ENCODE measurements at regions not wholly inside any gene's neighbourhood (a gene's known extent, or its start where the extent isn't known, plus 50 kb on each side); places are given as distances from the start of the nearest gene placed in this dataset.

GRCh38 chr10:36577126-36577525, 548.3 kb upstream of the ANKRD30A start:
- Histone ChIP-seq H3K4me1 (ENCODE audit: control insufficient read depth, insufficient read depth, low read length) (no peaks in the 10 kb centered on the region), H3K27me3 (ENCODE audit: control insufficient read depth, insufficient read depth, low read length) (no peaks in the 10 kb centered on the region), H3K36me3 (ENCODE audit: control insufficient read depth, insufficient read depth, low read length) (no peaks in the 10 kb centered on the region), H3K9me3 (ENCODE audit: control insufficient read depth, insufficient read depth, low read length) (no peaks in the 10 kb centered on the region), H3K27ac (ENCODE audit: low read length) (no peak overlapping the region), H3K4me3 (ENCODE audit: low read length) (no peak overlapping the region)
- whole genome bisulfite sequencing (ENCODE audit: insufficient coverage, insufficient read length), result no CpG with 5 or more reads among the region's 1 CpG
- no peak for DNase-seq (ENCODE audit: low read depth, low spot score)

GRCh38 chr10:36574207-36574606, 551.2 kb upstream of the ANKRD30A start:
- H3K36me3 ChIP-seq (ENCODE audit: control insufficient read depth, insufficient read depth, low read length), result no peaks in the 10 kb centered on the region
- H3K27ac ChIP-seq (ENCODE audit: low read length), result no peak overlapping the region
- no peaks in the 10 kb centered on the region for H3K27me3 ChIP-seq (ENCODE audit: control insufficient read depth, insufficient read depth, low read length)
- no peaks in the 10 kb centered on the region for H3K9me3 ChIP-seq (ENCODE audit: control insufficient read depth, insufficient read depth, low read length)
- no peak overlapping the region for H3K4me3 ChIP-seq (ENCODE audit: low read length)
- H3K4me1 ChIP-seq (ENCODE audit: control insufficient read depth, insufficient read depth, low read length), result no peaks in the 10 kb centered on the region
- no peak for DNase-seq (ENCODE audit: low read depth, low spot score)

- WGBS (ENCODE audit: insufficient coverage, insufficient read length), result no CpG with 5 or more reads among the region's 2 CpGs
- Histone ChIP-seq H3K27me3 (ENCODE audit: control insufficient read depth, insufficient read depth, low read length) (no peaks in the 10 kb centered on the region), H3K9me3 (ENCODE audit: control insufficient read depth, insufficient read depth, low read length) (no peaks in the 10 kb centered on the region), H3K4me3 (ENCODE audit: low read length) (no peak overlapping the region), H3K4me1 (ENCODE audit: control insufficient read depth, insufficient read depth, low read length) (no peaks in the 10 kb centered on the region), H3K27ac (ENCODE audit: low read length) (no peak overlapping the region), H3K36me3 (ENCODE audit: control insufficient read depth, insufficient read depth, low read length) (no peaks in the 10 kb centered on the region)
- no peak for DNase-seq (ENCODE audit: low read depth, low spot score)
These were observed 552.2 kb upstream of the ANKRD30A start for GRCh38 chr10:36573246-36573645.

- Histone ChIP-seq H3K36me3 (ENCODE audit: control insufficient read depth, insufficient read depth, low read length) (no peaks in the 10 kb centered on the region), H3K27ac (ENCODE audit: low read length) (no peak overlapping the region), H3K4me3 (ENCODE audit: low read length) (no peak overlapping the region), H3K27me3 (ENCODE audit: control insufficient read depth, insufficient read depth, low read length) (no peaks in the 10 kb centered on the region), H3K4me1 (ENCODE audit: control insufficient read depth, insufficient read depth, low read length) (no peaks in the 10 kb centered on the region), H3K9me3 (ENCODE audit: control insufficient read depth, insufficient read depth, low read length) (no peaks in the 10 kb centered on the region; the same call in 1 of the 2 replicates)
- no CpG with 5 or more reads among the region's 4 CpGs for WGBS (ENCODE audit: insufficient coverage, insufficient read length)
- no peak for DNase-seq (ENCODE audit: low read depth, low spot score)
These were observed 561.0 kb upstream of the ANKRD30A start for GRCh38 chr10:36564433-36564832.

GRCh38 chr10:36559412-36560400, 565.7 kb upstream of the ANKRD30A start:
- Histone ChIP-seq H3K27me3 (ENCODE audit: control insufficient read depth, insufficient read depth, low read length) (no peaks in the 10 kb centered on the region), H3K9me3 (ENCODE audit: control insufficient read depth, insufficient read depth, low read length) (no peaks in the 10 kb centered on the region; the same call in 1 of the 2 replicates), H3K36me3 (ENCODE audit: control insufficient read depth, insufficient read depth, low read length) (no peaks in the 10 kb centered on the region), H3K4me1 (ENCODE audit: control insufficient read depth, insufficient read depth, low read length) (no peaks in the 10 kb centered on the region), H3K27ac (ENCODE audit: low read length) (no peak overlapping the region), H3K4me3 (ENCODE audit: low read length) (no peak overlapping the region)
- no CpG with 5 or more reads among the region's 8 CpGs for WGBS (ENCODE audit: insufficient coverage, insufficient read length)
- DNase-seq (ENCODE audit: low read depth, low spot score), result no peak

- Histone ChIP-seq H3K4me1 (ENCODE audit: control insufficient read depth, insufficient read depth, low read length) (no peaks in the 10 kb centered on the region), H3K27ac (ENCODE audit: low read length) (no peak overlapping the region), H3K27me3 (ENCODE audit: control insufficient read depth, insufficient read depth, low read length) (no peaks in the 10 kb centered on the region), H3K4me3 (ENCODE audit: low read length) (no peak overlapping the region), H3K36me3 (ENCODE audit: control insufficient read depth, insufficient read depth, low read length) (no peaks in the 10 kb centered on the region), H3K9me3 (ENCODE audit: control insufficient read depth, insufficient read depth, low read length) (no peaks in the 10 kb centered on the region; the same call in 1 of the 2 replicates)
- no peak for DNase-seq (ENCODE audit: low read depth, low spot score)
- no CpG with 5 or more reads among the region's 2 CpGs for WGBS (ENCODE audit: insufficient coverage, insufficient read length)
These were observed 568.9 kb upstream of the ANKRD30A start for GRCh38 chr10:36556468-36556867.

- no CpG with 5 or more reads among the region's 2 CpGs for WGBS (ENCODE audit: insufficient coverage, insufficient read length)
- Histone ChIP-seq H3K27ac (ENCODE audit: low read length) (no peak overlapping the region), H3K27me3 (ENCODE audit: control insufficient read depth, insufficient read depth, low read length) (no peaks in the 10 kb centered on the region), H3K9me3 (ENCODE audit: control insufficient read depth, insufficient read depth, low read length) (no peaks in the 10 kb centered on the region; the same call in 1 of the 2 replicates), H3K4me1 (ENCODE audit: control insufficient read depth, insufficient read depth, low read length) (no peaks in the 10 kb centered on the region), H3K4me3 (ENCODE audit: low read length) (no peak overlapping the region), H3K36me3 (ENCODE audit: control insufficient read depth, insufficient read depth, low read length) (no peaks in the 10 kb centered on the region)
- DNase-seq (ENCODE audit: low read depth, low spot score), result no peak
These were observed 570.4 kb upstream of the ANKRD30A start for GRCh38 chr10:36555036-36555435.

GRCh38 chr10:36547965-36548364, 577.4 kb upstream of the ANKRD30A start:
- no CpG with 5 or more reads among the region's 2 CpGs for WGBS (ENCODE audit: insufficient coverage, insufficient read length)
- no peak overlapping the region for H3K27ac ChIP-seq (ENCODE audit: low read length)
- no peaks in the 10 kb centered on the region for H3K27me3 ChIP-seq (ENCODE audit: control insufficient read depth, insufficient read depth, low read length)
- no peaks in the 10 kb centered on the region for H3K4me1 ChIP-seq (ENCODE audit: control insufficient read depth, insufficient read depth, low read length)
- H3K4me3 ChIP-seq (ENCODE audit: low read length), result no peak overlapping the region
- no peaks in the 10 kb centered on the region; the same call in 1 of the 2 replicates for H3K9me3 ChIP-seq (ENCODE audit: control insufficient read depth, insufficient read depth, low read length)
- DNase-seq (ENCODE audit: low read depth, low spot score), result no peak
- H3K36me3 ChIP-seq (ENCODE audit: control insufficient read depth, insufficient read depth, low read length), result no peaks in the 10 kb centered on the region

- H3K27ac ChIP-seq (ENCODE audit: low read length), result no peak overlapping the region
- H3K36me3 ChIP-seq (ENCODE audit: control insufficient read depth, insufficient read depth, low read length), result no peaks in the 10 kb centered on the region
- WGBS (ENCODE audit: insufficient coverage, insufficient read length), result no CpG with 5 or more reads among the region's 4 CpGs
- no peaks in the 10 kb centered on the region for H3K4me1 ChIP-seq (ENCODE audit: control insufficient read depth, insufficient read depth, low read length)
- no peak for DNase-seq (ENCODE audit: low read depth, low spot score)
- no peaks in the 10 kb centered on the region for H3K27me3 ChIP-seq (ENCODE audit: control insufficient read depth, insufficient read depth, low read length)
- H3K9me3 ChIP-seq (ENCODE audit: control insufficient read depth, insufficient read depth, low read length), result no peaks in the 10 kb centered on the region
- H3K4me3 ChIP-seq (ENCODE audit: low read length), result no peak overlapping the region
These were observed 582.9 kb upstream of the ANKRD30A start for GRCh38 chr10:36542493-36542892.

- no peak for DNase-seq (ENCODE audit: low read depth, low spot score)
- Histone ChIP-seq H3K4me3 (ENCODE audit: low read length) (no peak overlapping the region), H3K27ac (ENCODE audit: low read length) (no peak overlapping the region), H3K4me1 (ENCODE audit: control insufficient read depth, insufficient read depth, low read length) (no peaks in the 10 kb centered on the region), H3K27me3 (ENCODE audit: control insufficient read depth, insufficient read depth, low read length) (no peaks in the 10 kb centered on the region), H3K36me3 (ENCODE audit: control insufficient read depth, insufficient read depth, low read length) (no peaks in the 10 kb centered on the region), H3K9me3 (ENCODE audit: control insufficient read depth, insufficient read depth, low read length) (no peaks in the 10 kb centered on the region)
- no CpG with 5 or more reads among the region's 3 CpGs for WGBS (ENCODE audit: insufficient coverage, insufficient read length)
These were observed 584.8 kb upstream of the ANKRD30A start for GRCh38 chr10:36540611-36541010.

Data from iPS DF 6.9 (cell line).